Left forelimb (tissue), 1 donor: ENCODE measurements at regions not wholly inside any gene's neighbourhood (a gene's known extent, or its start where the extent isn't known, plus 50 kb on each side); places are given as distances from the start of the nearest gene placed in this dataset.
"Not testable (repeated sequence)": the region's sequence is repeated elsewhere in the genome, so short reads cannot be mapped to it uniquely, and the experiment has no call there.

Experiments
- DNase-seq: peaks from one replicate; pipeline ENCODE4 v3.0.0-alpha.2; 2018; ENCODE audit warnings: low spot score

DNA sequence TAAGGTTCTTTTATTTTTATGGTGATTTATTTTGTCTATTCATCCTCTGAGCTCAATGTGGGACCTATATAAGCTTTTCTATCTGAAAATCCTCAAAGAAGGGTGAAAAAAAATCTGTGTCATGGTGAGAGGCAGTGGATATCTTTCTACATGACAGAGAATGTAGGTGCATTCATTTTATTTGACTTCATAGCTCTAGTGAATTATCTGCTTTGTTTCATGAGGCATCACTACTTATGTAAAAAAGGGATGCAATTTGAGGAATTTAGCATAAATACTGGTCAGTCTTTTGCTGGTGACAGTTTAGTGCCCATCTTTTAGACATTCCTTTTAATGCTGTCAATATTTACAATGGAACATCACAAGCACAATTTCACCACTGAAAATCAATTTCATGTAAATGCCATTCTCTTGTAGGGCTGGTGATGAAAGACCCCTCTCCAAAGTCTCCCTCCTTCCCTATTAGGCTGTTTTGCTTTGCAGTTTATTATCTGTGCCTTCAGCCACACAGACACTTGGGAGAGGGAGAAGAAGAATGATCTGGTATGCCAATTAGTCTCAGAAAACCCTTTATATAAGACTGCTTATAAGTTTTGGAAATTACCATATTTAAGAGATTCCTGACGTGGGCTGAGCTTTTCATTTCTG lies 148.3 kb upstream of the NXPH2 start:
- DNase-seq, result no peak

DNA sequence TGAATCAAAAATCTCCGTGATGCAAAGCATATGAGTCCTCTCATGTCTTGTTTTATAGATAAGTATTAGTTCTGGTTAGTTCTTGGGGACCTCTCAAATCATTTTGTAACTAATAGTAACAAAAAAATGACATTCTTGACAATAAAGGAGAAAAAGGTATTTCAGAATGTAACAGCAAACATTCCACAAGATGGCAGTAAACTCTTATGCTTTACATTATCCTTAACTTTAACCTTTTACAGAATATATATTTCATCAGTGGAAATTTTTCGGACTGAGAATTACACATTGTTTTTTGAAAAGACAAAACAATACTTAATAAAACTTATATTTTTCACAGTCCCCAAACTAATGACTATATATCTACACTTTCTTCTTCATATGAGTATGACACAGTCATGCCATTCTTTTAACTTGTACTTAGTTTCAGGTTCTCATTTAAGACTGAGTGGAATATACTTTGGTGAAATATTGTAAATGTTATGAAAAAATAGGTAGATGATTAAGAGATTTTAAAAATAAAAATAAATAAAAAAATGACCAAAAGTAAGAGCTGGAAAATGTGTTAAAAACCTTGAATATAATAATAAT lies 142.9 kb upstream of the NXPH2 start:
- DNase-seq, result no peak

GRCh38 chr2:138919120-138919747 lies 139.0 kb upstream of the NXPH2 start:
- DNase-seq, result no peak

DNA sequence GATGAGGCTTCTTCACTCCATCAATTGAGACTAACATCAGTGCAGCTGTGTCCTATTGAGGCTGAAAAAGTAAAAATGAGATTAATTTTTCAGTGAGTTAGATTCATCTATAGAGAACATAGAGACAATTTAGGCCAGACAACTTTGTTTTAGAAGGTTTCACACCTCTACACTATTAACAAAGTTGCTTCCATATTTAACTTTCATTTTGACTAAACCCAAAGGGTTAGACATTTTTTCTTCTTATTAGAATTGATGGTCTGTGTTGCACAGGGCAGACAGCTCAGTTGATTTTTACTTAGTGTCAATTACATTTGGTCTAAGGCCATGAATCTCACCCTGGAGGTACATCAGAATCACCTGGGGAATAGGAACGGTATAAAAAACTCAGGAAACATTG lies 130.2 kb upstream of the NXPH2 start:
- DNase-seq, result no peak

GRCh38 chr2:138906549-138906948 lies 126.4 kb upstream of the NXPH2 start:
- DNase-seq, result no peak

DNA sequence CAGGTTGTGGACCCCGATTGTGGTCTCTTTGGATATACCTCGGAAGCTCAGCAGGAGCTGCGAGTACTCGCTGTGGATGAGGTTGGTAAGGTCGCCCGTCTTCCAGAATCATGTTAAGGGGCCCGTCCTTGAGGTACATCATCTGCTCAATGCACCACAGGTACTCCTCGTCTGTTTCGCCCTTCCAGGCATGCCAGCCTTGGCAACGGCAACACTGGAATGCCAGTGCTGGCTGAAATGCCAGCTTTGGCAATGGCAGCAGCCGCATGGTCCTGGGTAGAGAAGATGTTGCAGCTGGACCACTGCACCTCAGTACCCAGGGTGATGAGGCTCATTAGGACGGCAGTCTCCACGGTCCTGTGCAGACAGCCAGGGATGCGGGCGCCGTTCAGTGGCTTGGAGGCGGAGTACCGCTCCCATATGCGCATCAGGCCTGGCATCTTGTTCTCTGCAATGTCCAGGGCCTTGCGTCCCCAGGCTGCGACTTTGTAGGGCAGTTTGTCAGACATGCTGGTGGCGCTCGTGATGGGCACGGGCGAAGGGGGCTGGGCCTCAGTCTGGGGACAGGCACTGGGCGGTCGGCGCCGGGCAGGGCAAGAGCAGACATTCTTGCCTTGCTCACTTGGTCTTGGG lies 122.2 kb upstream of the NXPH2 start:
- DNase-seq, result no peak

DNA sequence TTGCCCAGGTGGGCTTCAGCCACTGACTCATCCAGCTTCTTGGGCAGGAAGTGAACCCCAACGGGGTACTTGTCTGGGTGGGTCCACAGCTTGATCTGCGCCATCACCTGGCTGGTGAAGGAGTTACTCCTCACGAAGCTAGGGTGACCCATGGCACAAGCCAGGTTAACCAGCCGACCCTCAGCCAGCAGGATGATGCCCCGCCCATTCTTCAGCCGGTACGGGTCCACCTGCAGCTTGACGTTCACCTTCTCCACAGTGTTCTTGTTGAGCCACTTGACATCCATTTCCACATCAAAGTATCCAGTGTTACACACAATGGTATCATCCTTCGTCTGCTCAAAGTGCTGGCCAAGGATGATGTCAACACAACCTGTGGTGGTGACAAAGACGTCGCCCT lies 121.3 kb upstream of the NXPH2 start:
- no peak for DNase-seq

GRCh38 chr2:138898855-138899254 lies 118.7 kb upstream of the NXPH2 start:
- no peak for DNase-seq

DNA sequence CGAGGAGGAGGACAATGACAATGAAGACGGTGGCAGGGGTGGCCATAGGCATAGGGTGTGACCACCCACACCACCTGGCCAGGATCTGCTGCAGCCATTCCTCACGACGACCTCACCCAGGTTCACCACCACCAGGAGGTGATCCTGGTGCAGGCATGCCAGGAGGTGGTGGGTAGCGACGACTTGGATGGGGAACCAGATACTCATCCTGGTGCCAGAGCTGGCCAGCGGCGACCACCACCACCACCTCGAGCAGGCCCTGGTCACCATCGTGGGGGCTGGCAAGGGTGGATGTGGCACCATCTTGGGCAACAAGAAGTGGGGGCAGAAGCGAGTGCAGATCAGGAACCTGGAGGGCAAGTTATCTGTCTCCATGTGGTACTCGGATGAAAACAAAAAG lies 117.1 kb upstream of the NXPH2 start:
- DNase-seq, result no peak

- no peak for DNase-seq
Measured at GRCh38 chr2:138893746-138894145, 113.6 kb upstream of the NXPH2 start.

DNA sequence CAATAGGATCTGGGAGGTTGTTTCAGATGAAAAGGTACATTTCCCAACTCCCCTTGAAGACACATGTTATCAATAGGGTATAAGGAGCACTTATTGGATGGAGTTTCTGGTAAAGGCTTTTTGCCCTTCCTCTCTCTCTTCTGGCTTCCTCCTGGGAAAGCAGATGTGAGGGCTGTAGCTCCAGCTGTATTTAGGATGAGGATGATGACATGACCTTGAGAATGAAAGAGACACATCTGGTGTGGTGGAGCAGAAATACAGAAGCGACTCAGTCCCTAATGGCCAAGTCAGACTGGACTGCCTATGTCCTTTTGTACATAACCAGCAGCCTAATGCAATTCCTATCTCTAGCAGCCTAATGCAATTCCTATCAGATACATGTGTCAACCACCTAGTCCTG lies 100.9 kb upstream of the NXPH2 start:
- DNase-seq, result no peak

- DNase-seq, result no peak
Measured at GRCh38 chr2:138879931-138880330, 99.7 kb upstream of the NXPH2 start.

GRCh38 chr2:138877421-138877820 lies 97.2 kb upstream of the NXPH2 start:
- no peak for DNase-seq

DNA sequence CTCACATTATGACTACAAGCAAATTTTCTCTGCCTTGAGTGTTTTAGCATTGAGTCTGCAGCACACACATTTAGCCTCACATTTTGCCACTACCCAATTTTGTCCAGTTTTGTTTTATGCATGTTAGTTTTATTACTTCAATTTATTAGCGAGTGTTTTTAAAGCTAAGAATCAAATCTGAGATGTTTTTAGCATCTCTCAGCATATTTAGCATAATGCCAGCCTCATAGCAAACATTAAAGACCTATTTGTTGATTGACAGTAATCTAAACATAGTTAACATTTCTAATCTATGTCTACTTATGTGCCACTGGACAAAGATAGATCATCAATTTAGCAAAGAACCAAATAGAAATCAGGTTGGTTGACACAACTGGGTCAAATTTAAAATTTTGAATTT lies 94.1 kb upstream of the NXPH2 start:
- DNase-seq, result no peak

GRCh38 chr2:138872116-138872515 lies 91.9 kb upstream of the NXPH2 start:
- DNase-seq, result not testable (repeated sequence)

GRCh38 chr2:138871312-138871711 lies 91.1 kb upstream of the NXPH2 start:
- no peak for DNase-seq

DNA sequence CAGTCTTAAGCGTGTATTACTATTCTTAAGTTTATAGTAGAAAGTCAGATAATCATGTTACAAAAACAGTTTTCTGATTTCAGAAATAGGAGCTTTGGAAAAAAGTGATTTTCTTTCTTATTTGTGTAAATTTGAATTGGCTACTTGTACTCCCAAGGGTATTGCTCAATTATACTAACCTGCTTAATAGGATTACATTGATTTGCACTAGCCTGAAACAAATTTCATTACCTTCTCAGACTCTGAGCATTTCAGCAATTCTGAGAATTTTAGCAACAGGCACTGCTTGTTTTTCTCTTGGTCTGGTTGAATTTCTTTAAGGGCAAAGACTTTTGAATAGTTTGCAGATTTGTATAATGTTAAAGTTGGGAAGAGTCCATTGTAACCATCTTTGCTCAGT lies 87.2 kb upstream of the NXPH2 start:
- no peak for DNase-seq

DNA sequence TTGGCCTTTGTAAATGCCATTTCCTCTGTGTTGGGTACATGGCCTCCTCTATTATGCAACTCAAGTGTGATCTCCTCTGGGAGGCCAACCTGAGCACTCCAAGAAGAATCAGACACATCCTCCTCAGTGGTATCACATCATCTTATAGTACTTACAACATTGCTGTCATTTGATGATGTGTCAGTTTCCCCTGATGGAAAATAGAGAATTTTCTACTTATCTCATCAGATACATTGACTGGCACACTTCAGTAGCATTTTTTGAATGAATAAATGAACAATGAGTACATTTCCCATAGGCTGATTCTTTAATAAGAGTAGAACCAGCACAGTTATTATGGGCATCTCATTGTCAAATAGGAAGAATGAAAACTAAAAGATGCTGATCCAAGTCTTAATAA lies 86.6 kb upstream of the NXPH2 start:
- DNase-seq, result no peak

DNA sequence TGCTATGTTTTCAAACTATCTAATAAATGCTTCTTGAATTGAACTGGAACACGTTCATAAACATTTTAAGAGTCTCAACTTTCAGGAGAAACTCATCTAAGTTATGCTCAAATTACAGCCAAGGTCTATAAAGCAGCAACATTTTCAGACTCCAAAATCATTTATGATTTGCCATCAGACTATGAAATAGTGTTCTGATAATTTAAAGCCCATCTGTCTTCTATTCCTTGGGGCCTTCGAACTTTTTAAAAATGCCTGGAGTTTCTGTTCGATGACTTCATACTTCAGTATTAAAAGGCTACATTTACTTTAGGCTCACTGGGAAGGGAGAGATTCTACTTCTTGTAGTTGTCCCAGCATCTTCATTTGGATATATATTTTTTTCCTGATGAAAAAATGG lies 73.6 kb upstream of the NXPH2 start:
- no peak for DNase-seq

DNA sequence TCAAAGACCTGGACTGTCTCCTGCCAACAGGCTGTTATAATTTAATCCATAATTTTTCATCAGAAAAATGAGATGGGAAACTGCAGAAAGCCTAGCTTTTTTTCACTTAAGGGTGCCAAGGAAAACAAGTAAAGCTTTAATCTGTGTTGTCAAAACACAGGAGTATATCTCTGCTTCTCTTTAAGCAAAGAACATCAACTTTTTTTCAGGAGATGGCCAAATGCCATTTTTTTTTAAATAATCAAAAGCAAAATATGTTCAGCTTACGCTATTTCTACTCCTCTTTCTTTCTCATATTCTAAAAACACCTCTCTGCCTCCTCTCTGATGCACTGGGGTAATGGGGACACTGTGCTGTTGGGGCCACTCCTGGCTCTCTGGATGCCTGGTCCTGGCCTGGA lies 73.1 kb upstream of the NXPH2 start:
- DNase-seq, result no peak

GRCh38 chr2:138846216-138846821 lies 66.1 kb upstream of the NXPH2 start:
- no peak for DNase-seq

DNA sequence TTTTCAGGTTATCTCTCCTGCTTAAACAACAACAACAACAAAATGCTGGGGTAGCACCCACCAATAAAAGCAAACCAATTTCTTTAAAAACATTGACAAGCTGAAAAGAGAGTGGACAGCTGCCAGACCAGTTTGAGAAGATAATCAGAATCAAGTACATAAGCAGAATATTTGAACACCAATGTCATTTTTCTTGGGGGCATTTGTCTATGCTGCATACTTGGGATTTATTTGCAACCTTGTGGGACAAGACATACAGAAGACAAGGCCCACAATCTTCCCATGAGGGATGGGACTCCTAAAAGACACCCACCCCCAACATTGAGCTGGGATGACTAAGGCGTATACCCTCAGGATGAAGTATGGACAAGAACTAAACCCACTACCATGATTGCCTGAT lies 62.2 kb upstream of the NXPH2 start:
- DNase-seq, result no peak

DNA sequence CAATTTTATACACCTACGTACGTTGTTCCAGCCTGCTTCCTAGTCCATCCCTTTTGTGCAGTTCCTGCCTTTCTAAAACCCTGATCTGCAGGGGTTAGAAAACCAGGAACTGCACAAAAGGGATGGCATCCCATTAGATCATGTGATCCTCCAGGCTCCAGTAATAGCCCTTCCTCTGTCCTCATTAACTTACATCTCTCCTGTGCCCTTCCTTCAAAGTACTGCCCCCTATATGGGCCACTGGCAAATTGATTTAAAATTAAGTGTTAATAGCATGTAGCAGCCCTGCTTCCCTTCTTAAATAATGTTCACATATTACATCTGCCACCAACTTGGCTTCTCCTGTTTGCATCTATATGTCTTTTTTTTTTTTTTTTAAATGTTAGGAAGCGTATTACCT lies 61.3 kb upstream of the NXPH2 start:
- DNase-seq, result no peak
